H1 (cell line): ENCODE measurements at regions not wholly inside any gene's neighbourhood (a gene's known extent, or its start where the extent isn't known, plus 50 kb on each side); places are given as distances from the start of the nearest gene placed in this dataset.

Experiments used
- ATF2 ChIP-seq: IDR thresholded peaks from 2 replicates; pipeline ENCODE4 v1.6.1; 2012; ENCODE audit warnings: low read length, inconsistent platforms
- ATF3 ChIP-seq: IDR thresholded peaks from 2 replicates; pipeline ENCODE4 v1.6.1; 2011; ENCODE audit warnings: low read depth, mild to moderate bottlenecking, low read length; ENCODE audit not compliant: insufficient read depth
- CBX5 ChIP-seq: fragments of 300-800, 300-1000 bp; sonication (generic); IDR thresholded peaks from 2 replicates; pipeline ENCODE4 v1.7.1; 2016; ENCODE audit warnings: antibody characterized with exemption, low read length, low read depth
- CBX8 ChIP-seq: fragments of 300-800, 300-1000 bp; sonication (generic); IDR thresholded peaks from 2 replicates; pipeline ENCODE4 v1.7.1; 2016; ENCODE audit warnings: low read depth, low read length, borderline replicate concordance
- CEBPB ChIP-seq: IDR thresholded peaks from 2 replicates; pipeline ENCODE4 v1.6.1; 2012; ENCODE audit warnings: low read depth, low read length
- CHD1 ChIP-seq: IDR thresholded peaks from 2 replicates; pipeline ENCODE4 v1.6.1; 2012; ENCODE audit warnings: low read depth, low read length, improper control_type of control experiment
- E2F6 ChIP-seq: IDR thresholded peaks from 2 replicates; pipeline ENCODE4 v1.6.1; 2012; ENCODE audit warnings: inconsistent platforms
- GABPA ChIP-seq: IDR thresholded peaks from 2 replicates; pipeline ENCODE4 v1.6.1; 2011; ENCODE audit warnings: mild to moderate bottlenecking, low read length, moderate library complexity, borderline replicate concordance; ENCODE audit not compliant: insufficient read depth
- GTF2F1 ChIP-seq: IDR thresholded peaks from 2 replicates; pipeline ENCODE4 v1.6.1; 2012; ENCODE audit warnings: low read depth, low read length, improper control_type of control experiment, borderline replicate concordance
- HDAC2 ChIP-seq, 2 experiments: fragments of 300-600 bp in 1 of 2; sonication (generic) in 1 of 2; IDR thresholded peaks; 2 replicates each; pipeline ENCODE4 v1.6.1; 2011 to 2012; ENCODE audit warnings: low read depth in 2 of 2, low read length in 2 of 2, mild to moderate bottlenecking in 2 of 2, moderate library complexity in 2 of 2, borderline replicate concordance in 1 of 2, inconsistent platforms in 1 of 2
- JUND ChIP-seq: IDR thresholded peaks from 2 replicates; pipeline ENCODE4 v1.6.1; 2011; ENCODE audit warnings: mild to moderate bottlenecking, improper control_type of control experiment, low read length
- MAX ChIP-seq: IDR thresholded peaks from 2 replicates; pipeline ENCODE4 v1.6.1; 2012; ENCODE audit warnings: inconsistent platforms
- RBBP5 ChIP-seq: IDR thresholded peaks from 2 replicates; pipeline ENCODE4 v1.7.1; 2012; ENCODE audit warnings: low read depth, mild to moderate bottlenecking, inconsistent platforms, low read length, moderate library complexity, borderline replicate concordance
- SAP30 ChIP-seq: fragments of 300-600 bp; sonication (generic); IDR thresholded peaks from 2 replicates; pipeline ENCODE4 v1.7.1; 2012; ENCODE audit warnings: low read length, moderate library complexity, mild to moderate bottlenecking, inconsistent platforms; ENCODE audit not compliant: insufficient read depth, insufficient replicate concordance
- SP4 ChIP-seq: IDR thresholded peaks from 2 replicates; pipeline ENCODE4 v1.6.1; 2012; ENCODE audit warnings: low read length, inconsistent platforms
- TBP ChIP-seq: IDR thresholded peaks from 2 replicates; pipeline ENCODE4 v1.6.1; 2011; ENCODE audit warnings: low read depth, low read length, improper control_type of control experiment
- YY1 ChIP-seq: IDR thresholded peaks from 2 replicates; pipeline ENCODE4 v1.6.1; 2011; ENCODE audit warnings: low read depth, mild to moderate bottlenecking, low read length
- ZNF274 ChIP-seq: IDR thresholded peaks from 2 replicates; pipeline ENCODE4 v1.7.0; 2012; ENCODE audit warnings: low read length, borderline replicate concordance; ENCODE audit errors: extremely low read depth

GRCh38 chr10:2150288-2150687 is 413.0 kb upstream of the ADARB2 start (continued):
- TF ChIP-seq ATF3, result no peak
- no peak for TF ChIP-seq CBX8
- no peak for TF ChIP-seq CEBPB
- TF ChIP-seq JUND, result no peak
- no peak for TF ChIP-seq YY1
- TF ChIP-seq RBBP5, result no peak
- TF ChIP-seq SP4, result no peak
- no peak for TF ChIP-seq CBX5
- TF ChIP-seq CHD1, result no peak
- TF ChIP-seq GABPA, result no peak
- no peak for TF ChIP-seq HDAC2 (IDR thresholded peaks at IDR 0.05; ENCODE audit: borderline replicate concordance in 1 of 2, low read depth in 2 of 2, low read length in 2 of 2)
- no peak for TF ChIP-seq E2F6
- TF ChIP-seq ZNF274, result no peak
- TF ChIP-seq ATF2, result no peak
- no peak for TF ChIP-seq SAP30
- no peak for TF ChIP-seq MAX
- no peak for TF ChIP-seq TBP
- no peak for TF ChIP-seq GTF2F1
